Urinary bladder (tissue), 3 donors: ENCODE measurements at regions not wholly inside any gene's neighbourhood (a gene's known extent, or its start where the extent isn't known, plus 50 kb on each side); places are given as distances from the start of the nearest gene placed in this dataset.

Experiments used
- DNase-seq: peaks from one replicate; pipeline ENCODE4 v3.0.0-alpha.2; 2015; ENCODE audit errors: extremely low spot score
- H3K27ac ChIP-seq: one replicate; pipeline ENCODE4 v1.5.1; 2013; ENCODE audit warnings: low read depth, mild to moderate bottlenecking, moderate library complexity
- H3K36me3 ChIP-seq: one replicate; pipeline ENCODE4 v1.6.1; 2013; ENCODE audit warnings: mild to moderate bottlenecking, moderate library complexity; ENCODE audit not compliant: insufficient read depth
- H3K4me1 ChIP-seq: one replicate; pipeline ENCODE4 v1.6.1; 2013; ENCODE audit warnings: mild to moderate bottlenecking, moderate library complexity; ENCODE audit not compliant: insufficient read depth
- H3K4me3 ChIP-seq: one replicate; pipeline ENCODE4 v1.5.1; 2013; ENCODE audit warnings: low read depth, low read length
- WGBS: extraction: QIAGEN DNeasy Blood & Tissue Kit; methylation state at CpG from one replicate; pipeline ENCODE4 v1.1.7; 2013; 5-methylcytosine and 5-hydroxymethylcytosine counted together
- donor health status: healthy with polysubstance abuse.
- donor health status: healthy.

DNA sequence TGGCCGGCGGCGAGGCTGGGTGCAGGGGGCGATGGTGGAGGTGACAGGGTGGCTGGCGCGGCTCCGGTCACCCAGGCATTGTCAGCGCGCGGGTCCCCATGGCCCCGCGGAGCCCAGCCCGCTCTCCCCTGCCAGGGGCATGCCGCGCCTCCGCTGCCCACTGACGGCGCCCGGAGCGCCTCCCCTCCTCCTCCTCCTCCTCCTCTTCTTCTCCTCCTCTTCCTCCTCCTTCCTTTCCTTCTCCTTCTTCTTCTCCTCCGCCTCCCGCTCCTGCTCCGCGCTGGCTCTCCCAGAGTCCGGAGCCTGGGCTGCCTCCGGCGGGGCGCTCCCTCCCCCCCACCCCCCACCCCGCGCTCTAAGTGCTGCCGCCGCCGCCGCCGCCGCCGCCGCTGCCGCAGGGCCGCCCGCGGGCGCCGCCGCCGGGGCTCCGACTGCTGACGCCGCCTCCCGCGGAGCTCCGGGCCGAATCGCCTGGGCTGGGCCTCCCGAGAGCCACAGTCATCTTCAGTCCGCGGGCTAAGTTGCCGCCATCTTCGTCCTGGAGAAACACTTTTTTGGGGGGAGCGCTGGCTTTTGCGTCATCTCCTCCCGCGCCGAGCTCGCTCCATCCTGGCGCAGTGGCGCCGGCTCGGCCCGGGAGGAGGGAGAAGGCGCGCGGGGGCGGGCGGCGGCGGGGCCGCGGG lies 348.3 kb downstream of the LIG4 start:
- H3K4me1 ChIP-seq = peaks cover 3% of the 10 kb centered on the region
- H3K27ac ChIP-seq = no peak overlapping the region
- peak overlapping the region; percentile 71 for H3K4me3 ChIP-seq
- no peaks in the 10 kb centered on the region for H3K36me3 ChIP-seq
- under 1% methylated on average over 79 of the region's 79 CpGs for WGBS
- no peak for DNase-seq

GRCh38 chr13:107866032-107866940 lies 349.1 kb downstream of the LIG4 start:
- Histone ChIP-seq H3K36me3 (no peaks in the 10 kb centered on the region), H3K4me1 (peaks cover 3% of the 10 kb centered on the region), H3K4me3 (peak overlapping the region; percentile 71), H3K27ac (no peak overlapping the region)
- no peak for DNase-seq
- WGBS = under 1% methylated on average over 51 of the region's 51 CpGs

DNA sequence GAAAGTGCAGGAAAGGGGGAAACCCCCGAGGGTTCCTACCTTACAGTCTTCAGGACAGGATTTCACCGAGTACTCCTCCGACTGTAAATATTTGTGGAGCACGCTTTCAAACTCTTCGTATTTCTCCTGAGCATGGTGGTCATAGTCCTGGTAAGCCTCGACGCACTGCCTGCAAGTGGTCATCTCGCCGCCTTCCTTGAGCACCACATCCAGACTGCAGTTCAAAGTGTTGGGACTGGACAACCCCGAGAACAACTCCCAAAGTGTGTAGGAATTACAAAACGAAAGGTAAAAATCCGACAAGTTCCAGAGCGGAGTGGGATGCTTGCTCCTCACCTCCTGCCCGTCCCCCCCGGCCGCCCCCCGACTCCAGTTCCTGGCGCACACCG lies 349.7 kb downstream of the LIG4 start:
- WGBS = 4% methylated on average over 19 of the region's 19 CpGs
- H3K4me3 ChIP-seq = peak overlapping the region; percentile 71
- peaks cover 3% of the 10 kb centered on the region for H3K4me1 ChIP-seq
- H3K36me3 ChIP-seq = no peaks in the 10 kb centered on the region
- no peak overlapping the region for H3K27ac ChIP-seq
- no peak for DNase-seq

DNA sequence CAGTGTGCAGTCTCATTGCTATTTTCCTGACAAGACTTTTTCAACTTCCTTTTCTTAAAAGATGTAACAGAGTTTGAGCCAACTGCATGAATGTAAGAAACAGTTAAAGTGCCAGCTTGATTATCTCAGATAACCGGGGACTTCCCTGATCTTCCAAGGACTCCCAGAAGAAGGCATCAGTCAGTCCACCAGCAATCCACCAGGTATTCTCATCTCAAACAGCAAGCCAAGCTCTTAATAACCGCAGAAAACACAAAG lies 350.1 kb downstream of the LIG4 start:
- 26% methylated on average over 2 of the region's 2 CpGs for WGBS
- no peak for DNase-seq
- Histone ChIP-seq H3K27ac (no peak overlapping the region), H3K36me3 (no peaks in the 10 kb centered on the region), H3K4me1 (peaks cover 3% of the 10 kb centered on the region), H3K4me3 (no peak overlapping the region)

- no peak overlapping the region for H3K27ac ChIP-seq
- no peaks in the 10 kb centered on the region for H3K36me3 ChIP-seq
- peaks cover 3% of the 10 kb centered on the region for H3K4me1 ChIP-seq
- peak; percentile 53 for DNase-seq
- no peak overlapping the region for H3K4me3 ChIP-seq
- WGBS = 26% methylated on average over 10 of the region's 10 CpGs
These were observed 350.6 kb downstream of the LIG4 start for GRCh38 chr13:107864543-107865317.

DNA sequence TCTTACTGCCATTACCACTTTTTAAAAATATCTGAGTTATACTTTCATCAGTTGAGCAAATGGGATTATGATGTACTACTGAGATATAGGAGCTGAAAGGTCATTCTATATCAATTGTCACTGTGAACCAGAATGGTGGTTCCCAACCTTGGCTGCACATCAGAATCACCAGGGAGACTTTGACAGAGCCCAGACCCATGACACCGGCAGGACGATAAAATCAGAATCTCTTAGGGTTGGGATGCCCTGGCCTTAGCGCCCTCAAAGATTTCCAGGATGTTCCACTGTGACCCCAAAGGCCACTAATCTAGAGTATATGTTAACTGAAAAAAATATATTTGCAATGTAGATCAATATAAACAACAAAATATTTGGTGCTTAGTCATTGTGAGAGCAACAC lies 355.1 kb downstream of the LIG4 start:
- 88% methylated on average over 3 of the region's 3 CpGs for WGBS
- Histone ChIP-seq H3K4me3 (no peak overlapping the region), H3K27ac (no peak overlapping the region), H3K4me1 (no peaks in the 10 kb centered on the region), H3K36me3 (no peaks in the 10 kb centered on the region)
- DNase-seq = no peak

DNA sequence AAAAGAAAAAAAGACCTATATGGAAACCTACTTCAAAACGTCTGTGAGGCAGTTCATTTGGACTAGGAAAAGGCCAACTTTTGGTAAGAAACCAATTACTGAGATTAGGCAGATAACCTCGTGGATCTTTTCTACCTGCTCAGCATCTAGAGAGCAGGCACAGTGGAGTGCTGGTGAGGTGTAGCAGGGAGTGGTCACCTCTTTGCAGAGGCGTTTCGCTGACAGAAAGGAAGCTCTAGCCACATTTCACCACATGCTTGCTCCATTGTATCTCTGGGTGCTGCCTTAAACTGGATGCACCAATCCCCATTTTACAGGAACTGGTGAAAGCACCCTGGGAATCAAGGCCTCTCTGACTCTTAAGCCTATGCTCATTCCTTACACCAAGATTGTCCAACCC lies 360.5 kb downstream of the LIG4 start:
- WGBS = 73% methylated on average over 4 of the region's 4 CpGs
- no peak overlapping the region for H3K4me3 ChIP-seq
- H3K27ac ChIP-seq = no peak overlapping the region
- DNase-seq = no peak
- no peaks in the 10 kb centered on the region for H3K36me3 ChIP-seq
- no peaks in the 10 kb centered on the region for H3K4me1 ChIP-seq

GRCh38 chr13:107852072-107852471 lies 363.3 kb downstream of the LIG4 start:
- 80% methylated on average over 2 of the region's 2 CpGs for WGBS
- H3K4me1 ChIP-seq = no peaks in the 10 kb centered on the region
- no peaks in the 10 kb centered on the region for H3K36me3 ChIP-seq
- DNase-seq = no peak
- H3K4me3 ChIP-seq = no peak overlapping the region
- H3K27ac ChIP-seq = no peak overlapping the region

DNA sequence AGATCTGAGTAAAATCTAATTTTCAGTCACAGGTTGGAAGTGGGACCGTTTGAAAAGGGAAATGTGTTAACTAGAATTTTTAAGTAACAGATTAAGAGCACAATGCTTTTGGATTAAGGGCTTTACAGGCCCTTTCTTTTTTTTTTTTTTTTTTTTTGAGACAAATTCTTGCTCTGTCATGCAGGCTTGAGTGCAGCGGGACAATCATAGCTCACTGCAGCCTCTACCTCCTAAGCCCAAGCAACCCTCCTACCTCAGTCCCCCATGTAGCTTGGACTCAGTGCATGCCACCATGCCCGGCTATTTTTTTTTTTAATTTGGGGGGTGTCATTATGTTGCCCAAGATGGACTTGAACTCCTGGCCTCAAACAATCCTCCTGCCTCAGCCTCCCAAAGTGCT lies 363.7 kb downstream of the LIG4 start:
- Histone ChIP-seq H3K27ac (no peak overlapping the region), H3K36me3 (no peaks in the 10 kb centered on the region), H3K4me1 (no peaks in the 10 kb centered on the region), H3K4me3 (no peak overlapping the region)
- no peak for DNase-seq
- WGBS = 80% methylated on average over 3 of the region's 3 CpGs

- no peak overlapping the region for H3K27ac ChIP-seq
- 31% methylated on average over 5 of the region's 5 CpGs for WGBS
- H3K36me3 ChIP-seq = no peaks in the 10 kb centered on the region
- H3K4me3 ChIP-seq = no peak overlapping the region
- no peak for DNase-seq
- no peaks in the 10 kb centered on the region for H3K4me1 ChIP-seq
These were observed 367.9 kb downstream of the LIG4 start for GRCh38 chr13:107847406-107847805.

DNA sequence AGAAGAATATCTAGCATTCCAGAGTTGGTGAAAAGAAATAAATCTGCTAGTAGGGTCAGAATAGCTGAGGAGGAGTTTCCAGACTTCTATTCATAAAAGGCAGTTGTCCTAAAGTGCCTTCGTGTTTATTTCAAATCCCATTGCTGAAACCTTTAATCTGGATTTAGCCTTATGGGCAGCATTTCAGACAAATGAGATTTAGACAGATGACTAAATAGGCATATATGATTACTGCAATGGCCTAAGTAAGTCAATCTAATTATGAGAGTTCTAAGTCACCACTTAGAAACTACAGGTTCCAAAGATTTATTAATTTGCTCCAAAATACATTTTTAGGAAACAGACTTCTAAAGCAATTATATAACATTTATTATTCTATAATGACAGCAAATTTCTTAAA lies 368.7 kb downstream of the LIG4 start:
- no peaks in the 10 kb centered on the region for H3K36me3 ChIP-seq
- no peak overlapping the region for H3K4me3 ChIP-seq
- WGBS = 56% methylated on average over 1 of the region's 1 CpG
- no peak for DNase-seq
- no peaks in the 10 kb centered on the region for H3K4me1 ChIP-seq
- no peak overlapping the region for H3K27ac ChIP-seq

DNA sequence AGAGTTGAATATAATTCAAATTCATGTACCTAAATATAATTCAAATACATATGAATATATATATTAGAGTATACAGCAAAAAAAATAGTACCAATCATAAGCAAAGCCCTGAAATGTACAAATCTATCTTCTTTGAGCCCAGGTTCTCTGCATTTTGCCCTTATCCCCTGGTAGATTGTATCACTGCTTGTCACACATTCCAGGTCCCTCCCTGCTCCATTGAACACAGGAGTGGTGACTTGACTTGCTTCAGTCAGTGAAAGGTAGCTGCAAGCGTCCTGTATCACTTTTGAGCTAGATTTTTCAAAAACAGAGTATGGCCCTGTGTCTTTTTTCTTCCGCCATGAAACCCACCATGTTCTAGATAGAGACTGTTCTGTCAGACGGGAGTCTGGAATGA lies 369.4 kb downstream of the LIG4 start:
- no peaks in the 10 kb centered on the region for H3K4me1 ChIP-seq
- H3K27ac ChIP-seq = no peak overlapping the region
- H3K4me3 ChIP-seq = no peak overlapping the region
- no peaks in the 10 kb centered on the region for H3K36me3 ChIP-seq
- DNase-seq = no peak
- 80% methylated on average over 3 of the region's 3 CpGs for WGBS

DNA sequence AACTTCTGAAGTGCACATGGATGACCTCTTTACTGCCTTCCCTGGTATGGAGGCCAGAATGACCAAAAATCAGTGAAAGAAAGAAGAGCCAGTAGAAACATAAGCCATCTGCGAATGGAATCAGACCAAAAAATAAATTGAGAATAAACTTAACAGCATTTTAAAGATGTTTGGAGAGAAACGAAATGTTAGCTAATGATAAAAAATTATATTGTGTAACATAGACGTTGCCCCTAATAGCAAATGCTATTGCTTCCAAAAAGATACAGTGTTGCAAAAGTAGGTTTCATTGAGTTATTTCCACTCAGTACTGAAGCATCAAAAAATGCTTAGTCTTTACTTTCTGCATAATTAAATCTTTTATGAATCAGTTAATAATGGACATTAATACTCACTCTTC lies 371.7 kb downstream of the LIG4 start:
- Histone ChIP-seq H3K4me1 (no peaks in the 10 kb centered on the region), H3K4me3 (no peak overlapping the region), H3K36me3 (no peaks in the 10 kb centered on the region), H3K27ac (no peak overlapping the region)
- DNase-seq = no peak
- WGBS = 65% methylated on average over 3 of the region's 3 CpGs

DNA sequence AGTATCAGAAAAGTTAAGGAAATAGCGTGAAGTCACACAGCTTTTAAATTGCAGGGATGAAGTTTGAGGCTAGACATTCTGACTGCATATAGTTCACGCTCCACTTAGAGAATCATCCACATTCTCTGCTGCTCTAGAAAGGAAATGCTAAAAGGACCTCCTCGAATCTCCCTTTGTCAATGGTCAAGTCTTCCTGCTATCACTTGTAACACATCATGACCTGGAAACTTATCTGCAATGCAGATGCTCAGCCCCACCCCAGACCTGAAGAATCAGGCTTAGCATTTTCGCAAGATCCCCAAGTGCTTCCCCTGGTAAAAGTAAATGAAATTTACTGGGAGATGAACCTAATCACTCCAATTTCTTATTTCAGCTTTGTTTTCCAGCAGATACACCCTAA lies 372.1 kb downstream of the LIG4 start:
- H3K4me3 ChIP-seq = no peak overlapping the region
- H3K27ac ChIP-seq = no peak overlapping the region
- H3K4me1 ChIP-seq = no peaks in the 10 kb centered on the region
- 69% methylated on average over 4 of the region's 4 CpGs for WGBS
- H3K36me3 ChIP-seq = no peaks in the 10 kb centered on the region
- no peak for DNase-seq
